OCI-LY3 (cell line): ENCODE measurements at regions not wholly inside any gene's neighbourhood (a gene's known extent, or its start where the extent isn't known, plus 50 kb on each side); places are given as distances from the start of the nearest gene placed in this dataset.

Source experiments
- EZH2phosphoT487 ChIP-seq: fragments of 200-600 bp; shearing (Covaris generic); IDR thresholded peaks from 2 replicates; pipeline ENCODE4 v1.6.1; 2018; ENCODE audit warnings: antibody characterized with exemption, mixed run types, low read depth
- TF ChIP-seq, protein P1 (sequence below): fragments of 200-600, 300-600 bp; sonication (generic); IDR thresholded peaks from 2 replicates; pipeline ENCODE4 v1.5.1; 2014; ENCODE audit warnings: antibody characterized with exemption, low read length, low read depth

GRCh38 chr4:3375688-3376087 is 66.1 kb upstream of the HGFAC start:
- TF ChIP-seq, protein P1, sequence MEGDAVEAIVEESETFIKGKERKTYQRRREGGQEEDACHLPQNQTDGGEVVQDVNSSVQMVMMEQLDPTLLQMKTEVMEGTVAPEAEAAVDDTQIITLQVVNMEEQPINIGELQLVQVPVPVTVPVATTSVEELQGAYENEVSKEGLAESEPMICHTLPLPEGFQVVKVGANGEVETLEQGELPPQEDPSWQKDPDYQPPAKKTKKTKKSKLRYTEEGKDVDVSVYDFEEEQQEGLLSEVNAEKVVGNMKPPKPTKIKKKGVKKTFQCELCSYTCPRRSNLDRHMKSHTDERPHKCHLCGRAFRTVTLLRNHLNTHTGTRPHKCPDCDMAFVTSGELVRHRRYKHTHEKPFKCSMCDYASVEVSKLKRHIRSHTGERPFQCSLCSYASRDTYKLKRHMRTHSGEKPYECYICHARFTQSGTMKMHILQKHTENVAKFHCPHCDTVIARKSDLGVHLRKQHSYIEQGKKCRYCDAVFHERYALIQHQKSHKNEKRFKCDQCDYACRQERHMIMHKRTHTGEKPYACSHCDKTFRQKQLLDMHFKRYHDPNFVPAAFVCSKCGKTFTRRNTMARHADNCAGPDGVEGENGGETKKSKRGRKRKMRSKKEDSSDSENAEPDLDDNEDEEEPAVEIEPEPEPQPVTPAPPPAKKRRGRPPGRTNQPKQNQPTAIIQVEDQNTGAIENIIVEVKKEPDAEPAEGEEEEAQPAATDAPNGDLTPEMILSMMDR = no peak
- no peak for TF ChIP-seq EZH2phosphoT487
